Fibroblast of mammary gland (primary cell): ENCODE measurements at regions not wholly inside any gene's neighbourhood (a gene's known extent, or its start where the extent isn't known, plus 50 kb on each side); places are given as distances from the start of the nearest gene placed in this dataset.

Source experiments
- DNase-seq: peaks from one replicate; pipeline ENCODE4 v3.0.0-alpha.2; 2010; ENCODE audit warnings: low read depth
- H3K4me3 ChIP-seq: 2 replicates; pipeline ENCODE4 v1.5.1; 2011; ENCODE audit warnings: low read depth, mild to moderate bottlenecking, low read length, moderate library complexity; ENCODE audit not compliant: control insufficient read depth
- TF ChIP-seq, protein P1 (sequence below): conservative IDR thresholded peaks from 2 replicates; pipeline ENCODE4 v1.5.1; 2011; ENCODE audit warnings: low read depth, low read length, inconsistent platforms; ENCODE audit not compliant: control insufficient read depth, insufficient read depth

DNA sequence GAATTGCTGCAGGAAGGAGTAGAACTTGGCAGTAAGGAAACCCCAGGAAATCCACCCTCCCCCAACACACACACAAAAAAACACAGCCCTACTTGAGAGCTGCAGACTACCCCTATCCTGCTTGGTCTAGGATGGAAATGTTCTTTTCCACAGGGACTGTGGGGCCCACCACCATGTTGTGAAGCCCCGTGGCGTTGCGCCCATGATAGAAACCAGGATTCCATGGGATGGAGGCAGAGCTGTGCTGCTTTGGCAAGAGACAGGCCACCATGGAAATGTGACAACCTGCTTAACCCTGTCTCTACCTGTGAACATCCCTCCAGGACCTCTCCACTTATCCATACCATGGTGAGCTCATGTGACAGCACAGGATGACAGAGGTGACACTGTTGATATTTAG, 121.1 kb upstream of the NGF start:
- TF ChIP-seq, protein P1, sequence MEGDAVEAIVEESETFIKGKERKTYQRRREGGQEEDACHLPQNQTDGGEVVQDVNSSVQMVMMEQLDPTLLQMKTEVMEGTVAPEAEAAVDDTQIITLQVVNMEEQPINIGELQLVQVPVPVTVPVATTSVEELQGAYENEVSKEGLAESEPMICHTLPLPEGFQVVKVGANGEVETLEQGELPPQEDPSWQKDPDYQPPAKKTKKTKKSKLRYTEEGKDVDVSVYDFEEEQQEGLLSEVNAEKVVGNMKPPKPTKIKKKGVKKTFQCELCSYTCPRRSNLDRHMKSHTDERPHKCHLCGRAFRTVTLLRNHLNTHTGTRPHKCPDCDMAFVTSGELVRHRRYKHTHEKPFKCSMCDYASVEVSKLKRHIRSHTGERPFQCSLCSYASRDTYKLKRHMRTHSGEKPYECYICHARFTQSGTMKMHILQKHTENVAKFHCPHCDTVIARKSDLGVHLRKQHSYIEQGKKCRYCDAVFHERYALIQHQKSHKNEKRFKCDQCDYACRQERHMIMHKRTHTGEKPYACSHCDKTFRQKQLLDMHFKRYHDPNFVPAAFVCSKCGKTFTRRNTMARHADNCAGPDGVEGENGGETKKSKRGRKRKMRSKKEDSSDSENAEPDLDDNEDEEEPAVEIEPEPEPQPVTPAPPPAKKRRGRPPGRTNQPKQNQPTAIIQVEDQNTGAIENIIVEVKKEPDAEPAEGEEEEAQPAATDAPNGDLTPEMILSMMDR, result no peak
- no peak for DNase-seq
- H3K4me3 ChIP-seq, result no peak overlapping the region

DNA sequence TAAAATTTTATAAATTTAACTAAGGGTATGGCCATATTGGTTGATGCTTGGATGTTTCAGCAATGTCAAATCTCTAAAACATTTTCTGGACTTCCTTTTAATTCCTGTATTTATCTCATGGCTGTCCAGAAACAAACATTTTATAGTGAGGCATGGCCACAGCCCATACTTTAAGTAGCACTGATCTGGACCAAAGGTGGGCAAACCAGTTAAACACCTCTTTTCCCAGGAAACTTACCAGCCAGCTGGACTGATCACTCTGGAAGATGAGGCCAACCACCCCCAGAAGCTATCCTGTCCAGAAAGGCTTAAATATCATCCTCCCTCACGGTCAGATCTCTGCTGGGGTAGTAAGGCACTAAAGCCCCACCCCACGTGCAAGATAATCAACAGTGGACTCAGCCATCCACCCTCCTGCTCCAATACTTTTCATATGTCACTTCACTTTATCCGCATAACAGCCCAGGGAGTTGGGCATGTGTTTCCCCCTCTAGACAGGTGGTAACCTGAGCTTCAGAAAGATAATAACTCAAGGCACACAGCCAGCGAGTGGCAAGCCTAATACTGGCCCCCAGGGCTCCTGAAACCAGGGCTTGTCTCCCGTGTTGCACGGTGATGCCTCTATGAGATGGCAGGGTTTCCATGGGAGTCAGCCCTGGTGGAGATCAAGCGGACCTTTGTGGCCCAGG, 120.5 kb upstream of the NGF start:
- no peak overlapping the region for H3K4me3 ChIP-seq
- TF ChIP-seq, protein P1, result no peak
- DNase-seq, result no peak

DNA sequence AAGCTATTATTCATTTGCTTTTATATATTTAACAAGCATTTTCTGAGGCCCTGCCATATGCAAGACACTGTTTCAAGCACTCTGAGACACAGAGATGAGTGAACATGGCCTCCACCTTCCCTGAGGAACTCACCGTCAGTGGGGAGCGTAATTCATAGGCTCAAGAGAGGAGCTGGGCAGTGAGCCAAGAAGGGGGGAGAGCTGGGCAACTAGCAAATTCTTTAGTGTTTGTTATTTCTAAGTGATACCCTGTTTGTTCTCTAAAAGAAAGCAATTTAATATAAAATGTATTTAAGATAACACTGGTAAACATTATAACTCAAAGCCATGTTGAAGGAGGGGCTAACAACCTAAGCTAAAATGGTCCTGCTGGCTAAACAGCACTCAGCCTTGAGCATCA, 119.2 kb upstream of the NGF start:
- no peak overlapping the region for H3K4me3 ChIP-seq
- no peak for DNase-seq
- TF ChIP-seq, protein P1, result no peak

DNA sequence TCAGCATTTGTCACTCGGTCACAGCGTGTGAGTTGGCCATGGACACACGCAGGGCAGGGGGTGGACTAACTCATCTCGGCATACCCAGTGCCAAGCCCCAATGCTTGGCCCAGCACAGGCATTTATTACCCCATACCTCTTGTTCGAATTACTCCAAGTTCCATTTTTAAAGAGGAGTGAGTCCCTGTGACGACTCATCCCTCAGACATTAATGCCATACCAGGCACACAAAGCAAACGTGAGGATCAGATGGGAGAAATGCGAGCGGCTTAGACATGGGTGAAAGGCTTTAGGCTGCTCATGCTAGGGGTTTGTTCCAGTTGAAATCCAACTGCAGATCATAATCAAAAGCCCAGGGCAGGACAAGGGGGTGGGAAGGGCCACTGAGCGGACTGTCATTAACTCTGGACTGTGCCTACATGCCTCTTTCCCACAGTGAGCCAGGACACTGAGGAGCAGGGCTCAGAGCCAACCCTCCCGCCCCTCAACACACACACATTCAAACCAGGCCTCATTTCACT, 118.5 kb upstream of the NGF start:
- no peak overlapping the region for H3K4me3 ChIP-seq
- TF ChIP-seq, protein P1, result no peak
- DNase-seq, result peak; percentile 31

DNA sequence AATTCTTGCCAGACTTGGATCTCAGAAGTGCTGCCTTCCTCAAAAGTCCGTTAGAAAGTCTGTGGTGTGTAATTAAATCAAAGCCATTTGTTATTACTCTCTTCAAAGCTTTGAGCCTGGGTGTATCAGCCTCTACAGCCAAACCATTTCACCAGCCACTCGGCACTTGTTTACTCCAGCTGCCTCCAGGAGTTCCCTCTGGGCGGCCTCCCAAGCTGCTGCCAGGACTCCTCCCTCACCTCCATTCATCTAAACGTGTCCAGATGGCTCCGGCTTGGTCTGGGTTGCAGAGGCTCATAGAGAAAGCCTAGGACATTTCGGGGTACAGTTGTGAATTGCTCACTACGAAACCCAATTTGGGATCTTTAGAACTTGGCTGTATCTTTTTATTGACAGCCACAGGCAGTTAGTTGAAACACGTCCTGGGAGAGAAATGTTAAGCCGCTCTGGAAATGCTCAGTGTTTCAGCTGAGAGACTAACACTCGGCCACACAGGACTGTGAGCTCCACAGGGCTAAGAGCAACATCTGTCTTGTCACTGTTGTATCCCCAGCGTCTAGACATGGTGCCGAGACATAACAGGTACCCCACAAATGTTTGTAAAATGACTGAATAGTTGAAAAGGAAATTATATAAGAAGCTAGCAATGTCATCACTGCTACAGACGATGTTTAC, 116.9 kb upstream of the NGF start:
- peak; percentile 41 for DNase-seq
- TF ChIP-seq, protein P1, result no peak
- no peak overlapping the region for H3K4me3 ChIP-seq

DNA sequence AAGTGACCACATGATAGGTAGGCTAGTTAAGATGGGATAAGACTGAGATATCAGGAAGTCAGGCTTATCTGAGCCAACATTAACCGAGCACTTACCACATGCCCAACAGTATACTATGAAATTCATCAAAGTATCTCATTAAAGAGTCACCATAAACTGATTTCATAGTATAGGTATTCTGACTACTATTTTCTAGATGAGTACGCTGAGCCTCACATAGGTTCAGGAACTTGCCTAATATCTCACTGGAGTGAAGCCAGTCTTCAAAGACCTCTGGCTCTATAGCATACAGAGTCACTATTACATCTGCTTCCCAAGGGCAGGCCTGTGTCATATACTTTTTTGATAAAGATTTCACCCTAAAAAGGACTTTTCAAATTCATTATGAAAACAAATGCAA, 115.6 kb upstream of the NGF start:
- TF ChIP-seq, protein P1, result no peak
- peak; percentile 25 for DNase-seq
- no peak overlapping the region for H3K4me3 ChIP-seq
